Choroid plexus epithelial cell (primary cell): ENCODE measurements at regions not wholly inside any gene's neighbourhood (a gene's known extent, or its start where the extent isn't known, plus 50 kb on each side); places are given as distances from the start of the nearest gene placed in this dataset.

Experiments
- DNase-seq: peaks from one replicate; pipeline ENCODE4 v3.0.0-alpha.2; 2010; ENCODE audit warnings: low read depth
- H3K4me3 ChIP-seq: 2 replicates; pipeline ENCODE4 v1.5.1; 2011; ENCODE audit warnings: low read depth, mild to moderate bottlenecking, control low read depth, low read length, moderate library complexity
- CTCF ChIP-seq: conservative IDR thresholded peaks from 2 replicates; pipeline ENCODE4 v1.5.1; 2011; ENCODE audit warnings: low read depth, mild to moderate bottlenecking, control low read depth, inconsistent platforms, low read length, moderate library complexity

GRCh38 chr4:177107288-177107921, 202.3 kb upstream of the NEIL3 start:
- H3K4me3 ChIP-seq: no peak overlapping the region
- DNase-seq: no peak
- no peak for TF ChIP-seq CTCF

- peak; percentile 67 for DNase-seq
- H3K4me3 ChIP-seq: no peak overlapping the region
- peak; percentile 60 for TF ChIP-seq CTCF
These were observed 201.0 kb upstream of the NEIL3 start for GRCh38 chr4:177108708-177109107.

- DNase-seq: no peak
- TF ChIP-seq CTCF: no peak
- no peak overlapping the region for H3K4me3 ChIP-seq
These were observed 199.9 kb upstream of the NEIL3 start for GRCh38 chr4:177109769-177110168.

- no peak for TF ChIP-seq CTCF
These were observed 193.5 kb upstream of the NEIL3 start for GRCh38 chr4:177116161-177116560.

GRCh38 chr4:177117256-177117655, 192.4 kb upstream of the NEIL3 start:
- no peak for DNase-seq
- no peak overlapping the region for H3K4me3 ChIP-seq
- no peak for TF ChIP-seq CTCF

More at GRCh38 chr4:177116161-177116560, 193.5 kb upstream of the NEIL3 start:
- no peak for DNase-seq
- H3K4me3 ChIP-seq: no peak overlapping the region

GRCh38 chr4:177118596-177118995, 191.1 kb upstream of the NEIL3 start:
- DNase-seq: peak; percentile 95
- H3K4me3 ChIP-seq: no peak overlapping the region
- TF ChIP-seq CTCF: no peak

- no peak overlapping the region for H3K4me3 ChIP-seq
- DNase-seq: peak; percentile 43
- TF ChIP-seq CTCF: no peak
These were observed 190.6 kb upstream of the NEIL3 start for GRCh38 chr4:177119021-177119471.
